ENCODE measurements at regions not wholly inside any gene's neighbourhood (a gene's known extent, or its start where the extent isn't known, plus 50 kb on each side); places are given as distances from the start of the nearest gene placed in this dataset.

DNA sequence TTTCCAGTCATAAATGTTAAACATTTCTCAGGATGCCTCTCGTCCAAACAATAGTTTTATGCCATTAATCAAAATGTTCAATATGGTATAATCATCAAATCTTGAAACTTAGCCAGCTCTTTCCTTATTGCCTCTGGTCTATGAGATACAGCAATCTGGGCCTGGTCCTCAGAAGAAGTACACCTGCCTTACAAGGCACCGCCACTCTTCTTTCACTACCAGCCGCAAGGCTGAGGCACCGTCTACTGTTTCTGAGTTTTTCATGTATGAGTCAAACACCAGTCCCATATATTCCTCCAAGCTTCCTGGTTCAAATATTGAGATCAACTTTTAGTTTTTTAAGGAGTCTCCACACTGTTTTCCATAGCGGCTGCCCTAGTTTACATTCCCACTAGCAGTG is 600.6 kb upstream of the FAT3 start:
- no peaks in the 10 kb centered on the region for H3K4me1 ChIP-seq
- DNase-seq = no peak
- TF ChIP-seq CTCF (IDR thresholded peaks at IDR 0.05) = no peak
- H3K27me3 ChIP-seq (ENCODE audit: insufficient read depth in 3 of 3, low read length in 2 of 3) = no peaks in the 10 kb centered on the region
- H3K27ac ChIP-seq = no peak overlapping the region
- no peaks in the 10 kb centered on the region for H3K36me3 ChIP-seq (ENCODE audit: insufficient read depth in 1 of 2, low read depth in 1 of 2)
- intact Hi-C loops (cut with DNase I) = no loop called here
- H3K9me3 ChIP-seq = no peaks in the 10 kb centered on the region
- 85 to 89% (median 88%) methylated on average over 5 of the region's 5 CpGs for WGBS, 3 donors
- ATAC-seq = no peak
- H3K4me3 ChIP-seq = no peak overlapping the region

GRCh38 chr11:91608677-91609076 is 615.9 kb upstream of the FAT3 start:
- H3K36me3 ChIP-seq (ENCODE audit: insufficient read depth in 1 of 2, low read depth in 1 of 2) = no peaks in the 10 kb centered on the region
- no peak for TF ChIP-seq CTCF (IDR thresholded peaks at IDR 0.05)
- intact Hi-C loops (cut with DNase I) = no loop called here

GRCh38 chr11:91596111-91596510 is 628.5 kb upstream of the FAT3 start:
- WGBS, 3 donors = 84 to 95% (median 88%) methylated on average over 1 of the region's 1 CpG
- no peak for TF ChIP-seq CTCF (IDR thresholded peaks at IDR 0.05)
- H3K36me3 ChIP-seq (ENCODE audit: insufficient read depth in 1 of 2, low read depth in 1 of 2) = no peaks in the 10 kb centered on the region
- no peaks in the 10 kb centered on the region for H3K9me3 ChIP-seq
- no peak for ATAC-seq
- H3K4me3 ChIP-seq = no peak overlapping the region
- H3K4me1 ChIP-seq = no peaks in the 10 kb centered on the region
- peaks cover 0 to 2% (median 0%) of the 10 kb centered on the region in 3 donors for H3K27me3 ChIP-seq (ENCODE audit: insufficient read depth in 3 of 3, low read length in 2 of 3)
- intact Hi-C loops (cut with DNase I) = no loop called here
- no peak overlapping the region for H3K27ac ChIP-seq
- no peak for DNase-seq

More at GRCh38 chr11:91608677-91609076, 615.9 kb upstream of the FAT3 start:
- Histone ChIP-seq H3K27ac (no peak overlapping the region), H3K9me3 (no peaks in the 10 kb centered on the region), H3K4me1 (no peaks in the 10 kb centered on the region), H3K27me3 (ENCODE audit: insufficient read depth in 3 of 3, low read length in 2 of 3) (no peaks in the 10 kb centered on the region), H3K4me3 (no peak overlapping the region)
- 64 to 75% (median 68%) methylated on average over 3 of the region's 3 CpGs for WGBS, 3 donors
- DNase-seq = no peak
- no peak for ATAC-seq

GRCh38 chr11:91591021-91591420 is 633.6 kb upstream of the FAT3 start:
- 76 to 95% (median 82%) methylated on average over 1 of the region's 1 CpG for WGBS, 3 donors
- no peak for DNase-seq

More at GRCh38 chr11:91591021-91591420, 633.6 kb upstream of the FAT3 start:
- H3K4me3 ChIP-seq = no peak overlapping the region
- no peak for ATAC-seq
- no peaks in the 10 kb centered on the region for H3K9me3 ChIP-seq
- H3K27me3 ChIP-seq (ENCODE audit: insufficient read depth in 3 of 3, low read length in 2 of 3) = peaks cover 0 to 2% (median 0%) of the 10 kb centered on the region in 3 donors
- intact Hi-C loops (cut with DNase I) = no loop called here
- H3K27ac ChIP-seq = no peak overlapping the region
- TF ChIP-seq CTCF (IDR thresholded peaks at IDR 0.05) = no peak
- no peaks in the 10 kb centered on the region for H3K4me1 ChIP-seq
- no peaks in the 10 kb centered on the region for H3K36me3 ChIP-seq (ENCODE audit: insufficient read depth in 1 of 2, low read depth in 1 of 2)

All from psoas muscle (tissue), 7 donors.